ENCODE measurements at regions not wholly inside any gene's neighbourhood (a gene's known extent, or its start where the extent isn't known, plus 50 kb on each side); places are given as distances from the start of the nearest gene placed in this dataset.

DNA sequence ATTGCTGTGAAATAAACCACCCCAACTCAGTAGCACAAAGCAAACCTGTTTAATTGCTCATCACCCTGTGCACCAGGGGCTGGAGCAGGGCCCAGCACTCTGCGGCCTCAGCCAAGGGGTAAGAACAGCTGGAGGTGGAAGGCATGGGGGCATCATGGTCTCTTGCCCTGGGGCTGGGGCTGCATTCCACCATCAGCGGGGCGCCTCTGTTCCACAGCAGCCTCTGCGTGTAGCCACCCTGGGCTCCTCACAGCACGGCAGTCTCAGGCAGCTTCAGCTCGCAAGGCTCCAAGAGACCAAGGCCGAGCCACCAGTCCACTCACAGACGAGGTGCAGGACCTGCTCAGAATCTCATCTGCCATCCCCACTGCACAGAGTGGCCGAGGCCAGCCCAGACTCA lies 630.7 kb downstream of the TBC1D22A start:
- H3K36me3 ChIP-seq (ENCODE audit: low read depth, low read length): no peaks in the 10 kb centered on the region
- ATAC-seq (no peak), DNase-seq (no peak)
- intact Hi-C loops (cut with micrococcal nuclease): no loop called here
- H2AFZ ChIP-seq (ENCODE audit: low read length): no peak overlapping the region
- no peaks in the 10 kb centered on the region for H4K20me1 ChIP-seq (ENCODE audit: low read length)
- TF ChIP-seq, protein P1, sequence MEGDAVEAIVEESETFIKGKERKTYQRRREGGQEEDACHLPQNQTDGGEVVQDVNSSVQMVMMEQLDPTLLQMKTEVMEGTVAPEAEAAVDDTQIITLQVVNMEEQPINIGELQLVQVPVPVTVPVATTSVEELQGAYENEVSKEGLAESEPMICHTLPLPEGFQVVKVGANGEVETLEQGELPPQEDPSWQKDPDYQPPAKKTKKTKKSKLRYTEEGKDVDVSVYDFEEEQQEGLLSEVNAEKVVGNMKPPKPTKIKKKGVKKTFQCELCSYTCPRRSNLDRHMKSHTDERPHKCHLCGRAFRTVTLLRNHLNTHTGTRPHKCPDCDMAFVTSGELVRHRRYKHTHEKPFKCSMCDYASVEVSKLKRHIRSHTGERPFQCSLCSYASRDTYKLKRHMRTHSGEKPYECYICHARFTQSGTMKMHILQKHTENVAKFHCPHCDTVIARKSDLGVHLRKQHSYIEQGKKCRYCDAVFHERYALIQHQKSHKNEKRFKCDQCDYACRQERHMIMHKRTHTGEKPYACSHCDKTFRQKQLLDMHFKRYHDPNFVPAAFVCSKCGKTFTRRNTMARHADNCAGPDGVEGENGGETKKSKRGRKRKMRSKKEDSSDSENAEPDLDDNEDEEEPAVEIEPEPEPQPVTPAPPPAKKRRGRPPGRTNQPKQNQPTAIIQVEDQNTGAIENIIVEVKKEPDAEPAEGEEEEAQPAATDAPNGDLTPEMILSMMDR (conservative IDR thresholded peaks at IDR 0.05; ENCODE audit: low read depth, low read length): no peak
- TF ChIP-seq EZH2phosphoT487 (IDR thresholded peaks at IDR 0.05; ENCODE audit: borderline replicate concordance, low read length) (no peak), EZH2 (IDR thresholded peaks at IDR 0.05; ENCODE audit: low read length, unreplicated experiment) (no peak)
- no peaks in the 10 kb centered on the region for H3K27me3 ChIP-seq (ENCODE audit: low read length)
- H3K27ac ChIP-seq (ENCODE audit: low read length): no peak overlapping the region
- BruUV-seq (replicated peaks): no TSS peak
- POLR2A ChIA-PET (ENCODE audit: unreplicated experiment): no interaction called here
- no peaks in the 10 kb centered on the region for H3K9me3 ChIP-seq (ENCODE audit: low read length)
- H3K9ac ChIP-seq (ENCODE audit: low read length): no peak overlapping the region
- H3K4me1 ChIP-seq (ENCODE audit: insufficient read depth, low read length): peaks cover 11% of the 10 kb centered on the region
- H3K4me3 ChIP-seq (ENCODE audit: low read length): no peak overlapping the region
- no peaks in the 10 kb centered on the region for H3K79me2 ChIP-seq (ENCODE audit: low read length)
- CTCF ChIA-PET: no interaction called here
- no peaks in the 10 kb centered on the region for H3F3A ChIP-seq (ENCODE audit: low read length, unreplicated experiment)
- H3K9me2 ChIP-seq (replicated peaks; ENCODE audit: low read length): no peaks in the 10 kb centered on the region
- H3K4me2 ChIP-seq (ENCODE audit: low read length): no peak overlapping the region

DNA sequence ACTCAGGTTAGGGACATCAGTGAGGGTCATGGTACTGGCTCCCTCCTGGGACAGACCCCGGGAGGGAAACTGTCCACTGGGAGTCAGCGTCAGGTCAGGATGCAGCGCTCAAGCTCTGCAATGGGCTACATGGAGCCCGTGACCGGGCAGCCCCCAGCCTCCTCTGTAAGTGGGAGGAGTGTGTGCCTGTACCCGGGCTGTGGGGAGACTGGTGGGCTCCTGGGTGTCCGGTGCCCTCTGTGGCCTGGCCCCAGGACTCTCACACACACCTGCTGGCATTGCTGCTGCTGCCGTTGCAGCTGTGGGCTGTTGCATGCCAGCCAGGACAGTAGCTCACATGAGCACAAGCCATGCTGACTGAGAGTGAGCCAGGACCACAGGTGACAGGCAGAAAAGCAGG lies 630.3 kb downstream of the TBC1D22A start:
- no peak overlapping the region for H3K27ac ChIP-seq (ENCODE audit: low read length)
- intact Hi-C loops (cut with micrococcal nuclease): no loop called here
- TF ChIP-seq EZH2phosphoT487 (IDR thresholded peaks at IDR 0.05; ENCODE audit: borderline replicate concordance, low read length) (no peak), EZH2 (IDR thresholded peaks at IDR 0.05; ENCODE audit: low read length, unreplicated experiment) (no peak)
- TF ChIP-seq, protein P1 (conservative IDR thresholded peaks at IDR 0.05; ENCODE audit: low read depth, low read length): no peak
- H3K9me2 ChIP-seq (replicated peaks; ENCODE audit: low read length): no peaks in the 10 kb centered on the region
- H3K27me3 ChIP-seq (ENCODE audit: low read length): no peaks in the 10 kb centered on the region
- ATAC-seq (no peak), DNase-seq (no peak)
- peaks cover 11% of the 10 kb centered on the region for H3K4me1 ChIP-seq (ENCODE audit: insufficient read depth, low read length)
- H3K9ac ChIP-seq (ENCODE audit: low read length): no peak overlapping the region
- no TSS peak for BruUV-seq (replicated peaks)
- no peak overlapping the region for H3K4me3 ChIP-seq (ENCODE audit: low read length)
- no peaks in the 10 kb centered on the region for H3K9me3 ChIP-seq (ENCODE audit: low read length)
- CTCF ChIA-PET: no interaction called here
- POLR2A ChIA-PET (ENCODE audit: unreplicated experiment): no interaction called here
- H3K4me2 ChIP-seq (ENCODE audit: low read length): no peak overlapping the region
- no peaks in the 10 kb centered on the region for H3K36me3 ChIP-seq (ENCODE audit: low read depth, low read length)
- H3K79me2 ChIP-seq (ENCODE audit: low read length): no peaks in the 10 kb centered on the region
- no peaks in the 10 kb centered on the region for H3F3A ChIP-seq (ENCODE audit: low read length, unreplicated experiment)
- no peak overlapping the region for H2AFZ ChIP-seq (ENCODE audit: low read length)
- no peaks in the 10 kb centered on the region for H4K20me1 ChIP-seq (ENCODE audit: low read length)

DNA sequence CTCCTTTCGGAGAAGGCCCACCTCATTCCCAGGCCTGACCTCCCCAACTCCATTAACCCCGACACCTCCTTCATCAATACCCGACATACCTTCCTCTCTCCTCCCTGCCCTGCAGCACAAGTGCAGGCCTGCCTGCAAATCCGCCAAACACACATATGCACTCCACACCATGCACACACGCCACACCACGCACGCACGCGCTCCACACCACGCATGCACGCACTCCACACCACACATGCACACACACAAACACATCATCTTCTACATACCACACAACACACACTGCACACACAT lies 629.6 kb downstream of the TBC1D22A start:
- H3F3A ChIP-seq (ENCODE audit: low read length, unreplicated experiment): no peaks in the 10 kb centered on the region
- CTCF ChIA-PET: no interaction called here
- H3K79me2 ChIP-seq (ENCODE audit: low read length): no peaks in the 10 kb centered on the region
- H3K36me3 ChIP-seq (ENCODE audit: low read depth, low read length): no peaks in the 10 kb centered on the region
- no peak for TF ChIP-seq EZH2phosphoT487 (IDR thresholded peaks at IDR 0.05; ENCODE audit: borderline replicate concordance, low read length)
- TF ChIP-seq, protein P1 (conservative IDR thresholded peaks at IDR 0.05; ENCODE audit: low read depth, low read length): no peak
- BruUV-seq (replicated peaks): no TSS peak
- DNase-seq: no peak
- H3K9me2 ChIP-seq (replicated peaks; ENCODE audit: low read length): no peaks in the 10 kb centered on the region
- no peaks in the 10 kb centered on the region for H3K9me3 ChIP-seq (ENCODE audit: low read length)
- no peak overlapping the region for H3K4me3 ChIP-seq (ENCODE audit: low read length)
- peaks cover 11% of the 10 kb centered on the region for H3K4me1 ChIP-seq (ENCODE audit: insufficient read depth, low read length)
- H3K4me2 ChIP-seq (ENCODE audit: low read length): no peak overlapping the region
- ATAC-seq: no peak
- H2AFZ ChIP-seq (ENCODE audit: low read length): no peak overlapping the region
- no peak overlapping the region for H3K9ac ChIP-seq (ENCODE audit: low read length)
- intact Hi-C loops (cut with micrococcal nuclease): no loop called here
- H3K27me3 ChIP-seq (ENCODE audit: low read length): no peaks in the 10 kb centered on the region
- H4K20me1 ChIP-seq (ENCODE audit: low read length): no peaks in the 10 kb centered on the region
- H3K27ac ChIP-seq (ENCODE audit: low read length): no peak overlapping the region
- POLR2A ChIA-PET (ENCODE audit: unreplicated experiment): no interaction called here

Data from PC-3 (cell line).